NCI-H2196 (cell line): ENCODE measurements at regions not wholly inside any gene's neighbourhood (a gene's known extent, or its start where the extent isn't known, plus 50 kb on each side); places are given as distances from the start of the nearest gene placed in this dataset.

ENCODE experiments used
- DNase-seq: peaks from one replicate; lab custom pipeline; 2025; ENCODE audit not compliant: unreplicated experiment; lab: John Stamatoyannopoulos, UW

DNA sequence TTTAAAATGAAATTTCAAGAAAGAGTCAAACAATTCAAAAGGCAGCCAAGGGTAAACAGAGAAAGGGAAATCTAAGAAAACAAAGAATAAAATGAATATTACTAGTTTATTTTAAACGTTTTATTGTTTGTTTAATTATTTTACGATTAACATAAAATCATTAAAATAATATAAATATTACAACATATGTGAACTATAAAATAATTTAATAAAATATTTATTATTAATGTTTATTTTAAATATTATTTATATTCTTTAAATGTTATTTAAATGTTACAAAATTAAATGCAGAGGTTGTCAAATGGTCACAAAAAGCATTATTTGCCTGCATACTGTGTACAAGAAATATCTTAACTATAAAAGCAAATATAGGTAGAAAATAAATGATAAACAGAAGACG lies 786.7 kb upstream of the GHITM start:
- no peak for DNase-seq

DNA sequence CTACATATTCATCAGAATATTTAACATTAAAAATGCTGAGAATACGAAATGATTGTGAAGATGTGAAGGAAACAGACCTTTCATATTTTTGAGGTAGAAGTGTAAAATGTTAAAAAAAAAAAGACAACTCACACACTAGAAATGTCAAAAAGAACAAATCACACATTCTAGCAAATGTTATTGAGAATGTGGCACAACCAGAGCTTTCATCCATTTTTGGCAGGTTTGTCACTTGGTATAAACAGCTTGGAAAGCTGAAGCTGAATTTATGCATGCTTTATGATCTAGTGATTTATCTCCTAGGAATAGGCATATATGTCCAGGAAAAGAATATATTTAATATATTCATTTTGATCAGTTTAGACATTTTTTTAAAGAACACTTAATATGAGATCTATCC lies 784.9 kb upstream of the GHITM start:
- no peak for DNase-seq

DNA sequence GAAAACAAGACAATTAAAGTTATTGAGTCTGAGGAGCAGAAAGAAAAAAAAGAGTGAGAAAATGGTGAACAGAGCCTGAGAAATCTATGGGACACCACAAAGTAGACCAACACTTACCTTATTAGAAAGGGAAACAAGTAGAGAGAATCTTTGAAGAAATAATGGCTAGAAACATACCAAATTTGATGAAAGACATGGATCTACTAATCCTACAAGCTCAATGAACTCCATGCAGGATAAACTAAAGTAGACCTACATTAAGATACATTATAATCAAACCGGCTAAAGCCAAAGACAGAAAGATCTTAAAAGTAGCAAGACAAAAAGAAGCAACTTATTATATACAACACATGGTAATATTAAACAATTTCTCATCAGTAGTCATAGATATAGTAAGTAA lies 782.3 kb upstream of the GHITM start:
- no peak for DNase-seq

DNA sequence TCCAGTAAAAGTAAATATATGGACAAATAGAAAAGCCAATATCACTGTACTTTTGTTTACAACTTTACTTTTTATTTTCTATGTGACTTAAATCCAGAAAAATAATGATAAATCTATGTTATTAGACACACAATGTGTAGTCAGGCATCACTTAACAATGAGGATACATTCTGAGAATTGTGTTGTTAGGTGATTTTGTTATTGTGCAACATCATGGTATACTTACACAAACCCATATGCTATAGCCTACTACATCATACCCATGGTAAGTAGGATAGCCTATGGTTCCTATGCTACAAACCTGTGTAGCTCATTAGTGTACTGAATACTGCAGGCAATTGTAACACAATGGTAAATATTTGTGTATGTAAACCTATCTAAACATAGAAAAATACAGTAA lies 781.7 kb upstream of the GHITM start:
- no peak for DNase-seq

DNA sequence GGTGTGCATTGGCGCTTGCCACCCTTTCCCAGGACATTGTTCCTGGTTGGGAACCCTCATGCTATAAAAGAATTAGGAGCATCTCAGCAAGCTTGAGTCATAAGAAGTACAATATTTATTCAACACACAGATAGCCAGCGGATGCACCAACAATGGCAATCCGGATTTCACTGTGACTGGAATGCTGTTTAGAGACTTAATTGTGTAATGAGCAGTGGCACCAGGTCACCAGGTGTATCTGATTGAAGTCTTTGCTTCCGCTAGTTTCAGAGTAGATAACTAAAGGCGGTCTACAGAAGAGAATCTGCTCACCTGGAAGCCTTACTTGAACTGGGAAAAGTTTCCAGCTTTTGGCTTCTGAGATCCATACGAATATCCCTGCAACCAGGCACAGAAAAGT lies 772.3 kb upstream of the GHITM start:
- DNase-seq: no peak

DNA sequence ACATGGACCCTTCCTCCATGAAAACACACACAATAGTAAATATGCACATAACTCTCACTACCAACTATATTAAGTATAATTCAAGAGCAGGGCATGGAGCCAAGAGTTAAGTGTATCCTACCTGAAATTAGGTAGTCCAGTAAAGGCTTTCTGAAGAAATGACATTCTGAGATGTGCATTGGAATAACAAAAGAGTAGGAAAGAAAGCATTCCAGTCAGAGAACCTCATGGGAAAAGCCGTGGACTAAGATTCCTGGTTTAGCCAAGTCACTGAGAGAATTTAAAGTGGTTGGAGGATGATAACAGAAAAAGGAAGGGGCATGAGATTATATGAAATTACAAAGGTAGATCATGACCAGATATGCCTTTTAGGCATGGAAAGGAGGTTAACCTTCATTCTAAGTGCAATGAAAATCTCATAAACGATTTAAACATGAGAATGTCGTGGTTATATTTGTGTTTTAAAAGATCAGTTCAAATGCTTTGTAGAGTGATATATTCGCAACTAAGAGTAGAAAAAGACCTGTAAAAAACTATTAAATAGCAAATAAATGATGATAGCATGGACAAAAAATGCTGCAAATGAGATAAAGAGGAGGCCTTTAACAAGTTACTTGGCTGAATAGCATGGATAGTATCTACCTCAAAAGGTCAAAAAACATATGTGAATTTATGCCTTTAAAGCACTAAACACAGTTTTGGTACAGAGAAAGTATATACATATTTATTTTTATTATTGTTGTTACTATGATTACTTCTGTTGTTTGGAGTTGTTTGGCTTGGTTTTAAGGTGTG lies 767.4 kb upstream of the GHITM start:
- no peak for DNase-seq

DNA sequence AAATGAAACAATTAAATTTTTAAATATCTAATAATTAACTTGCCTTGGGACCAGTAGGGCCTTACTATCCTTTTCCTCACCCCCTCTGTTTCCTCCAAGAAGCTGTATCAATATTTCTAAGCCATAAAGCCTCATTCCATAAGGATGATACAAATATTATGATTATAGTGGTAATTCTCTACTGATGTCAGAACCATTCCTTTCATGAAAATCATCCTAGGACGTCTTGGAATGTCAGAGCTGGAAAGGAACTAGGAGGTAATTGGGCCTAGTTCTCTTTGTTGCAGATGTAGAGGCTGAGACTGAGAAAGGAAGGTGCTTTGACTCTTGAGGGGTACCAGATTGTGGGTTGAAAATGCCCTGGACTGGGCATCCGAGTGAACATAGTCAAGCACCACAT lies 766.7 kb upstream of the GHITM start:
- no peak for DNase-seq

DNA sequence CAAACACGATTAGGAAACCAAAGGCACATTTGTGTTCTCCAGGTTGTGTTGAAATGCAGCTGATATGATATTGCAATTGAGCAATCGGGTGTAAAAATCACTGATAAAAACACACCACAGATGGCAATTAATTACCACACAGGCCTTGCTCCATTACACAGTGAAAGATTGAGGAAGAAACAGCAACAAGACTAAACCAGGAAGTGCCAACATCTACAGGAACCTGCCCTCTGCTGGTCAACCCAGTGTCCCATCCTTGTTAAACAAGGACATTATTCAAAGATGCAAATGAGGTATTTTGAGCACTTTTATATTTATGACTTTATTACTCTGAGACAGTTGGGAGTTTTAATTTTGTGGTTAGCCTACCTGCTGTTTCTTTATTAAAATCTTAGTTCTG lies 765.6 kb upstream of the GHITM start:
- DNase-seq: no peak

DNA sequence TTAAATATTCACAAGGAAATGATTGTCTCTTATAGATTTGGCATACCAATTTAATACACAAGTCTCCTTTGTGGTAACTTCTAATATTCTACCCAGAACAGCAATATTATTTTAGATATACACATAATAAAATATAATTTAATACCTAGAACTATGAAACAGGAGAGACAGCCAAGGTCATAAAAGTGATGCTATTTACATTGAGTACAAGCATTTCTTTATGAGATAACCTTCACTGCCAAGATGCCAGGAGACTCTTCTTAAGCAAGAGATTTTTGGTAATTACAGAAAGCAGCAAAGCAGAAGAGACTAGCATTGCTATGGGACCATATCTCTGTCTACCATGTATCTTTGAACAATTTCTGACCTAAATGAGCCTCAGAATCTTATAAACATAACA lies 764.6 kb upstream of the GHITM start:
- DNase-seq: no peak

DNA sequence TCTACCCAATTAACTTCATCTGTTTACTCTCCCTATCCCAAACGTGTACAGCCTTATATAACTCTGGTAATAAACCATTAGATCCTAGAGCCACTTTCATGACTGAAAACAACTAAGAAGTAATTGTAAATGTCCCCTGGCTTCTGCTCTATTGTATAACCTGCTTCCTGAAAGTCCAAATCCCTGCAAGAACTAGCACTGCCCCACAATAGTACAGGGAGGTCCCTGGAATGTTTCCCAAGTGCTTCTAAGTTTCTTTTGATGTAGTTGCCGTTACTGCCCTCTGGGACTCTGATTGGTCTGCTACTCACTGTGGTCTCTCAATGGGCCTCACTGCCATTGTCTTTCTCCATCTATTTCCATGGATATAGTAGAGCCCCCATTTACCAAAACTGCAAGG lies 764.0 kb upstream of the GHITM start:
- no peak for DNase-seq

DNA sequence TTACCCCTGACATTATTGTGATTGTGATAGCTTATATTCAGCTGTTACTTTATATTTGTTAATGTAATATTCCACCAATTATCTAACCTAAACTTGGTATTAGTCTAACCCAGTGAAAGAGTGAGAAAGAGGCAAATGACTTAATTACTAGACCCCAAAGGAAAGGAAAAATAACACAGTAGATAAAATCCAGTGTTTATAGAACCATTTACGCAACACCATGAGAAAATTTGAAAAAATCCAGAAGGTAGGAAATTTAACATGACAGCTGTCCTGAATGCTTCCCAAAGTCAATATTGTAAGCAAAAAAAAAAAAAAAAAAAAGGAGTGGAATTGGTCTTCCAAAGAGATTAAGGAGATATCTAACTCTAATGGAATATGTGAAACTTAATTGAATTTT lies 741.5 kb upstream of the GHITM start:
- DNase-seq: no peak

DNA sequence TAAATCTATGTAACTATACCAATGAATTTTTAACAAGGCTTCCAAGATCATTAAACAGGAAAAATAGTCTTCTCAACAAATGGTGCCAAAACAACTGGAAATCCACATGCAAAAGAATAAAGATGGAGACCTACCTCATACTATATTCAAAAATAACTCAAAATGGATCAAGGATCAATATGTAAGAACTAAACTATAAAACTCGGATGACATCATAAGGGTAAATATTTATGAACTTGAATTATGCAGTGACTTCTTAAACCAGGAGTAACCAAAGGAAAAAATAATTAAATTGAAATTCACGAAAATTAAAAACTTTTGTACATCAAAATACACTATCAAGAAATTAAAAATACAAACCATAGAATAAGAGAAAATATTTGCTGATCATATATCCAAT lies 728.7 kb upstream of the GHITM start:
- DNase-seq: no peak

DNA sequence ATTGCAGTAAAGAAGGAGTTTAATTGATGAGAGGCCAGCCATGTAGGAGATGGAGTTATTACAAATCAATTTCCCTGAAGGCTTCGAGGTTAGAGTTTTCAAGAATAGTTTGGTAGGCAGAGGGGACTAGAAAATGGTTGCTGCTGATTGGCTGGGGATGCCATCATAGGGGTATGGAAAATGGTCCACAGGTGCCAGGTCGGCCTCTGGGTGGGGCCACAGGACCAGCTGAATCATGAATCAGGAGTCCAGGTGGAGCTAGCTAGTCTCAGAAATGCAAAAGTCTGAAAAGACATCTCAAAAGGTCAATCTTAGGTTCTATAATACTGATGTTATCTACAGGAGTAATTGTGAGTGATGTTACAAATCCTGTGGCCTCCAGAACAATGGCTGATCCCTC lies 714.0 kb upstream of the GHITM start:
- DNase-seq: no peak

DNA sequence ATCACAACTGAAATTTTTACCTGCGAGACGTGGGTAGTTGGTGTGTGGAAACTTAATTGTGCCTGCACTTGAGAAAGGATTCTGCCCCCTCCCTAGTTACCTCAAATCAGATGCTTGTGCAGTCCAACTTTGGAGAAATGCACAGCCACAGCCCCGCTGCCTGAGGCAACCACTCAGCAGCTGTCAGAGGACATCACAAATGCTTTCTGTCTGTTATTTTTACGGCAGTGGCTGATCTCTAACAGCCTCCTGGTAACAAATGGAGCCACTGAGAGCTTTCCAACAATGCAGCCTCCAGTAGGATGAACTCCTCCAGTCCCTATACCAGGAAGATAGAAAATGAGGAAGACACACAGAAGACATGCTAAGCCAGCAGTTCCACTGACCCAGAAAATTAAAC lies 712.2 kb upstream of the GHITM start:
- no peak for DNase-seq

DNA sequence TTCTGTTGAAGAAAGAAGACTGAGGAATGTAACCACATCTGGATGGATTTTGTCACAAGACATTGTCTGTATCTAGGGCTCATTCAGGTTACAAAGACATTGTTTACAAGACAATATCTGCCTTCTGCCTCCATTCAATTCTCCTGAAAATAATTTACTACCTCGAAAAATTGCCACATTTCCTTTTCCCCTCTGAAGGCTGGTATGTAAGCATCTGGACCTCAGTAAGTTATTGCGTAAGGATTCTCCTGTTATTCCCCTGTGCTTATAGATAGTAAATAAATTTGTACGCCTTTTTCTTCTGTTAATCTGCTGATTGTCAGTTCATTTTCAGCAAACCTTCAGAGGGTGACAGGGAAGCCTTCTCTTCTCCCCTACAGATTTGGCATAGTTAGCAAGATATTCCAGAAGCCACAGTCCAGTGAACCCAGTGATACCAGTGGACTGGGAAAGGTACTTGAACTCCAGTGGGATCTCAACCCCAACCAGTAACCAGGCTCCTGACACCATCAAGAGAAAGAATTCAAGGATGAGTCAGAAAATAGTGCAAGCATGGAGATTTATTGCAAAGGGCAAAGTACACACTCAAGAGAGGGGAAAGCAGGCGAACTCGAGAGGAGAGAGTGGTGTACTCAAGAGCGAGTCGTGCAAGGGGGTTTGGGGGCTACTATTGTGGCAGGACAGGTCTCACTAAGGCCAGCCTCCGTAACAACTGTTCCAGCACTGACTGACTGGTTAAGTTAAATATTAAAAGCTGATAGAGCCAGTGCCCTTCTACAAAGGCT lies 706.9 kb upstream of the GHITM start:
- DNase-seq: no peak

DNA sequence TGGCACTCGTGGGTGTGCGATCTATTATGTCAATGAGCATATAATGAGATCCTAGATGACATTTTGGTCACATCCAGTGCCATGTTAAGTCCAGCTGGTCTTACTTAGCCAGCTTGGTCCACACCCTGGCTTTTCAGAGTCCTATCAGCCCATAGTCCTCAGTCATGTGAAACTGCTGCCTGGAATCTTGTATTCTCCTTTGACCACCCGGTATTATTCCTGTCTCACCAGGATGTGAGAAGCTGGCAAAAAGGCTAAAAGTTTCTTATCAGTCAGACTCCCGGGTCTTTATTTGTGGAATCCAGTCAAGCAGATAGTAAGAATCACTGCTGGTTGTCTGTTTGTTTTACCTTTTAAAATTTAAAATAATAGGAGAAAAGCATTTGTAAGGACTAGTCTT lies 705.6 kb upstream of the GHITM start:
- DNase-seq: no peak

DNA sequence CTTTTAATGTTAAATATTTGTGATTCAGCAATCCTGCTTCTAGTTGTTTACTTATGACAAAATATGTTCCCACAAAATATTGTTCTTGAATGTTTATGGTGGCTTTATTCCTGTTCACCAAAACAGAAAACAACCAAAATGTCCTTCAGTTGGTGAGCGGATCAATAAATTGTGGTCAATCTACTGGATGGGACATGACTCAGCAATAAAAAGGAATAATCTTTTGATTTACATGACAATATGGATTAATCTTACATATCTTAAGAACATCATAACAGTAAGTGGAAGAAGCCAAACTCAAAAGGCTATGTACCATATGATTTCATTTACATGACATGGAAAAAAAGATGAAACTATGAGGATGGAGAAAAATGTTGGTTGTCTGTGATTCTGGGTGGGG lies 691.3 kb upstream of the GHITM start:
- DNase-seq: no peak

DNA sequence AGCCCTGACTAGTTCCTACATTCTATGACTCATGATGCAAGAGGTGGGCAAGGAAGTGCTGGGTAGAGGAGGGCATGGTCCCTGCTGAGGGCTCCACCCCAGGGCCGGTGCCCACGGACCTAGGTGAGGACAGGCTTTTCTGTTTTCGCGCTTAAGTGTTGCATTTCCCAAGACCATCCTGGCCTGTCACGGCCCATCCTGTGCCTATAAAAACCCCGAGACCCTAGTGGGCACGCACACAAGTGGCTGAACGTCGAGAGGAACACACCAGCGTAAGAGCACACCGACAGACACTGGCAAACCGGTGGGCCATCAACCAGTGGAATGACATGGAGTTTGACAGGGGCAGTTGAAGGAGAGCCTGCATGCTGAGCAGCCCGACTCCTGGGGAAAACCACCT lies 680.7 kb upstream of the GHITM start:
- DNase-seq: no peak

DNA sequence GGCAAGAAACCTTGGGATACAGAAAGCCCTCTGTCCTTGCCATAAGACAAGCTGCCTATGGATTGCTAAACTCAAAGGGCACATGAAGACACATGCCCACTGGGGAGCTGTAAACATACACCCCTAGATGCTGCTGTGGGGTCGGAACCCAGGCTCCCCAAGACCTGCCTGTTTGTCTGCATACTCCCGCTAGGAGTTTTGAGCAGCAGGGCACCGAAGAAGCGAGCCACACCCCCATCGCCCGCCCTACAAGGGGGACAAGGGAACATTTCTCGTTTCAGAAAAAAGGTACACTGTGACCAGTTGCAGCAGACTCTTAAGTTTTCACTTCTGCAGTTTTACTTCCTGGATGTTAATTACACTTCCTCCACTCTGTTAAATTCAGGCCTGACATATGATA lies 680.2 kb upstream of the GHITM start:
- no peak for DNase-seq

DNA sequence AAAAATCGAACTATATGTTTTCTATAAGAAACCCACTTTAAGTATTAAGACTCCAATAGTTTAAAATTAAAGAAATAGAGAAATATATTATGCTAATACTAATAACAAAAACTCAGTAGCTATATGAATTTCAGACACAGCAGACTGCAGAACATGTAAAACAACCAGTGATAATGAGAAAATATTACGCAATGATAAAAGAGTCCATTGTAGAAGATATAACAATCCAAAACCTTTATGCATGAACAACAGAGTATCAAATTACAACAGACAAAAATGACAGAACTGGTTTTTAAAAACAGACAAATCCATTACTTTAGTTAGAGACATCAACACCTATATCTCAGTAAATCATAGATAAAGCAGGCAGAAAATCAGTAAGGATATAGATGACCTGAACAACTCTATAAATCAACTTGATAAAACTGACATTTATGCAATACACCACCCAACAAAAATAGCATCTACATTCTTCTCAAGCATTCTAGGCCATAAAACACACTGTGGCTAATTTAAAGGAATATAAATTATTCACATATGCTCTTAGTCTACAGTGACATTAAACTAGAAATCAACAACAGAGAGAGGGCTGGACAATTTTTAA lies 669.5 kb upstream of the GHITM start:
- DNase-seq: no peak

DNA sequence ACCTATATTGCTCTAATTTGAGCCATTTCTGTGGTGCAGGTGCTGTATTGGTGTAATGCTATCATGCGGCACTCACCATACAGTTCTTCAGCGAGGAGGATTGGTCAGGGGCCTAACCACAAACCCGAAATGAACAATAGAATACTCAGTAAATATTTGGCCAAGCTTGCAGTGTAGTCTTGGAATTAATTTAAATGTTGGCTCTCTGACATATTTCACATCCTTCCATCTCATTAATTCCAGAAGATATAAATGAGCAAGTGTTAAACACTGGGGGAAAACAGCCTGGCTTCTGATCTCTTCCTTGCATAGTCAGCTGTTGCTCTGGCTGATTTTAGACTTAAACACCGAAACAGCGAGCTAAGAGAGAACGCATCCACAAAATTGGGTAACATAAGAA lies 663.1 kb upstream of the GHITM start:
- DNase-seq: no peak

DNA sequence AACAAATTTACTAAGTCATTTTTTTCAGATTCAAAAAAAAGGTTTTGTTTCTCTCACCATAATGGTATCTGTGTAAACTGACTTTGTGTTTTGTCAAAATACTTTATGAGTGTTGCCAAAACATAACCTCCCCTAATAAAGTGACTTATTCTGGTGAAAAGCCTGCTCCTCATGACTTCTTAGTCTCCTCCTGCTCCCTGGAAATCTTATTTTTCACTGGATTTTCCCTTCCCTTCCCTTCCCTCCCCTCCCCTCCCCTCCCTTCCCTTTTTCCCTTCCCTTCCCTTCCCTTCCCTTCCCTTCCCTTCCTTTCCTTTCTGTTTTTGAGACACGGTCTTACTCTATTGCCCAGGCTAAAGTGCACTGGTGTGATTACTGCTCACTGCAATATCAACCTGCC lies 650.1 kb upstream of the GHITM start:
- DNase-seq: no peak
